ENCODE measurements at regions not wholly inside any gene's neighbourhood (a gene's known extent, or its start where the extent isn't known, plus 50 kb on each side); places are given as distances from the start of the nearest gene placed in this dataset.

GRCh38 chr1:81695741-81696140, 105.0 kb upstream of the ADGRL2 start:
- Histone ChIP-seq H3K27me3 (no peaks in the 10 kb centered on the region), H3K4me3 (ENCODE audit: low read depth in 1 of 2, low read length in 1 of 2) (no peak overlapping the region), H3K4me1 (ENCODE audit: control insufficient read depth in 1 of 2, insufficient read depth in 1 of 2, low read depth in 1 of 2, low read length in 1 of 2) (no peaks in the 10 kb centered on the region), H3K9me3 (no peaks in the 10 kb centered on the region), H3K27ac (no peak overlapping the region), H3K36me3 (no peaks in the 10 kb centered on the region)
- TF ChIP-seq CTCF (IDR thresholded peaks at IDR 0.05) = no peak

DNA sequence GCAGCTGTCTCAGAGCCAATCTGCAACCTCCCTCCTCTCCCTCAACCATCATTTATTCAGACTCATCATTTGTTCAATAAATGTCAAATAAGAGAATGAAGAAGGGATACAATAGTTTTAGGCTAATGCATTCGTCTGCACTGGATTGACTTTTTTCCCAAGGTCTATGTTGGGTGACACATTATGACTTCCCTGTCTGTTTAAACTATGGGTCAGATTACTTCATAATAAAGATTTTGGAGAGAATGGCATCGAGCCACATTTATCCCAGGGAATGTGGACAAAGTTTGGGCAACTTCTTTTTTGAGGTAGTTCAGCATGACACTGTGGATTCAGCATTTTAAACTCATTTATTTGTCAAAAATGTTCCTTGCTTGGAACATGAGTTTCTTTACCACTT, 107.4 kb upstream of the ADGRL2 start:
- Histone ChIP-seq H3K4me1 (ENCODE audit: control insufficient read depth in 1 of 2, insufficient read depth in 1 of 2, low read depth in 1 of 2, low read length in 1 of 2) (no peaks in the 10 kb centered on the region), H3K4me3 (ENCODE audit: low read depth in 1 of 2, low read length in 1 of 2) (no peak overlapping the region), H3K27me3 (no peaks in the 10 kb centered on the region), H3K9me3 (no peaks in the 10 kb centered on the region), H3K27ac (no peak overlapping the region), H3K36me3 (no peaks in the 10 kb centered on the region)
- TF ChIP-seq CTCF (IDR thresholded peaks at IDR 0.05) = no peak

DNA sequence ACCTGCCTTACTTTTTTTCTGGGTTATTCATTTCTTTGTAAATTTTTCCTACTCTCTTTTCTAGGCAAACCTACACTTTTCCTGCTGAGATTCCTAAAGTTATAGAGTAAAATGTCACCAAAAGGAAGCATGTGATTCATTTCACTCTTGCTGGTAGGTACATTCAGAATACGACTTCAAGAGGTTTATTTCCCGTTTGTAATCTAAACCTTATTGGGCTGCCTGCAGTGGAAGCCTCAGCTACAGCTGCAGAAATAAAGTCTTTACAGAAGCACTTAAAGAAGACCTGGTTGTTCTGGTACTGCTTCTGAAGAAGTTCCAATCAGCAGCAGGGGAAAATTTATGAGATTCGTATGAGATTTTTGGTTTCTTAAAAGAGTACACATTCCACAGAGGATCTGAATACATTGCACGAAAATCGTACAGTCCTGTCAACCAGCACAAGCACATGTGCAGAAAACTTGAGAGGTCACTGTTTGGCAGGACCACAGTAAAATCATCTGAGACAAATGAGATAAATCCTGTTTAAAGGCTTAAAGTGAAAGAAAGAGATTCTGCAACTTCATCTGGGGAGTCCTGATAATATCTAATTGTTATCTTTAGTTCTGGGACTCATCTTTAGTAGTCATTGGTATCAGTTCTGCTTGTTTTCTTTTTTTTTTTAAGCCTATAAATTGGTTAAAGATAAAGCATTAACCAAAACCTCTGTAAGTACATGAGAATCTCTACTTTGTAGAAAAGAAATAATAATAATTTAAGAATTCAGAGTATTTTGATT, 109.9 kb upstream of the ADGRL2 start:
- H3K4me3 ChIP-seq (ENCODE audit: low read depth in 1 of 2, low read length in 1 of 2) = no peak overlapping the region
- H3K27ac ChIP-seq = no peak overlapping the region
- H3K9me3 ChIP-seq = no peaks in the 10 kb centered on the region
- TF ChIP-seq CTCF (IDR thresholded peaks at IDR 0.05) = no peak
- H3K4me1 ChIP-seq (ENCODE audit: control insufficient read depth in 1 of 2, insufficient read depth in 1 of 2, low read depth in 1 of 2, low read length in 1 of 2) = no peaks in the 10 kb centered on the region
- no peaks in the 10 kb centered on the region for H3K36me3 ChIP-seq
- no peaks in the 10 kb centered on the region for H3K27me3 ChIP-seq

DNA sequence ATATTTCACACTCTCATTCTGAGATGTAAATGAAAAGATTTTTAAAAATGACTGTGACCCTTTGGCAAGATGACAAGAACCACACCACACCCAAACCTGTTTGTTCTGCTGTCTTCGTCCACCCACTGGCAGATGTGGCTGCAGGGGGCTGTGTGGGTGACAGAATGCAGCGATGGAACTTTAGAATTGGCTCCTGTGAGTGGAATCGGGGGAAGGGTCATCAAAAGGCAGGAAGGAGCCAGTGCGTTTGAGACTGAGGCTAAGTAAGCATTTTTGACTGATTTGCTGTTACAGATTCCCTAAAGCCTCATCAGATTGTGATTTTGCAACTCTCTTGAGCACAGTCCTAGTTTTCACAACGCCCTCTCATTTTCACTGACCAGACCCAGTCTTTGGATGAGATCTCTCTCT, 111.2 kb upstream of the ADGRL2 start:
- Histone ChIP-seq H3K27ac (no peak overlapping the region), H3K4me3 (ENCODE audit: low read depth in 1 of 2, low read length in 1 of 2) (no peak overlapping the region)
- TF ChIP-seq CTCF (IDR thresholded peaks at IDR 0.05) = no peak

GRCh38 chr1:81682490-81682889, 118.2 kb upstream of the ADGRL2 start:
- no peaks in the 10 kb centered on the region for H3K9me3 ChIP-seq
- no peak overlapping the region for H3K4me3 ChIP-seq (ENCODE audit: low read depth in 1 of 2, low read length in 1 of 2)
- TF ChIP-seq CTCF (IDR thresholded peaks at IDR 0.05) = no peak
- no peak overlapping the region for H3K27ac ChIP-seq
- no peaks in the 10 kb centered on the region for H3K27me3 ChIP-seq
- H3K36me3 ChIP-seq = no peaks in the 10 kb centered on the region
- H3K4me1 ChIP-seq (ENCODE audit: control insufficient read depth in 1 of 2, insufficient read depth in 1 of 2, low read depth in 1 of 2, low read length in 1 of 2) = no peaks in the 10 kb centered on the region

More for the DNA sequence above, 111.2 kb upstream of the ADGRL2 start:
- H3K27me3 ChIP-seq = no peaks in the 10 kb centered on the region
- no peaks in the 10 kb centered on the region for H3K4me1 ChIP-seq (ENCODE audit: control insufficient read depth in 1 of 2, insufficient read depth in 1 of 2, low read depth in 1 of 2, low read length in 1 of 2)
- H3K9me3 ChIP-seq = no peaks in the 10 kb centered on the region
- no peaks in the 10 kb centered on the region for H3K36me3 ChIP-seq

Data from neutrophil (primary cell).